22Rv1 (cell line): ENCODE measurements at regions not wholly inside any gene's neighbourhood (a gene's known extent, or its start where the extent isn't known, plus 50 kb on each side); places are given as distances from the start of the nearest gene placed in this dataset.

ENCODE experiments used
- H3K27ac ChIP-seq: fragments of 450-650 bp; 2 replicates; pipeline ENCODE4 v1.5.1; 2017
- CTCF ChIP-seq: fragments of 450-650 bp; IDR thresholded peaks from 2 replicates; pipeline ENCODE4 v1.5.1; 2017; ENCODE audit warnings: mild to moderate bottlenecking
- ZFX ChIP-seq: fragments of 450-650 bp; IDR thresholded peaks from 2 replicates; pipeline ENCODE4 v1.6.1; 2017; ENCODE audit warnings: antibody characterized with exemption, borderline replicate concordance

- no peak overlapping the region for H3K27ac ChIP-seq
- TF ChIP-seq ZFX = no peak
- TF ChIP-seq CTCF = no peak
Measured at GRCh38 chr6:23415819-23416427, 710.1 kb upstream of the NRSN1 start.

- no peak overlapping the region for H3K27ac ChIP-seq
- no peak for TF ChIP-seq CTCF
Measured at GRCh38 chr6:23417133-23417532, 708.9 kb upstream of the NRSN1 start.

GRCh38 chr6:23418095-23418494, 707.9 kb upstream of the NRSN1 start:
- TF ChIP-seq ZFX (no peak), CTCF (no peak)
- no peak overlapping the region for H3K27ac ChIP-seq

- H3K27ac ChIP-seq = no peak overlapping the region
- TF ChIP-seq ZFX (no peak), CTCF (no peak)
Measured at GRCh38 chr6:23419046-23419445, 707.0 kb upstream of the NRSN1 start.

GRCh38 chr6:23420659-23421350, 705.2 kb upstream of the NRSN1 start:
- H3K27ac ChIP-seq = no peak overlapping the region
- TF ChIP-seq CTCF (no peak), ZFX (no peak)

- TF ChIP-seq CTCF = no peak
- TF ChIP-seq ZFX = no peak
- no peak overlapping the region for H3K27ac ChIP-seq
Measured at GRCh38 chr6:23424584-23424983, 701.4 kb upstream of the NRSN1 start.

- TF ChIP-seq CTCF (no peak), ZFX (no peak)
- no peak overlapping the region for H3K27ac ChIP-seq
Measured at GRCh38 chr6:23435126-23435525, 690.9 kb upstream of the NRSN1 start.
